Right kidney (tissue), 1 donor: ENCODE measurements at regions not wholly inside any gene's neighbourhood (a gene's known extent, or its start where the extent isn't known, plus 50 kb on each side); places are given as distances from the start of the nearest gene placed in this dataset.
"Not testable (repeated sequence)": the region's sequence is repeated elsewhere in the genome, so short reads cannot be mapped to it uniquely, and the experiment has no call there.

ENCODE experiments used
- DNase-seq: peaks from one replicate; pipeline ENCODE4 v3.0.0-alpha.2; 2016

GRCh38 chr12:116327992-116328391 is 50.5 kb upstream of the MED13L start:
- DNase-seq = not testable (repeated sequence)

- DNase-seq = no peak
These were observed 54.4 kb upstream of the MED13L start for GRCh38 chr12:116331876-116332275.

- no peak for DNase-seq
These were observed 55.4 kb upstream of the MED13L start for GRCh38 chr12:116332705-116333380.

GRCh38 chr12:116333402-116333801 is 55.9 kb upstream of the MED13L start:
- DNase-seq = no peak

- no peak for DNase-seq
These were observed 59.1 kb upstream of the MED13L start for GRCh38 chr12:116336542-116337065.

GRCh38 chr12:116337312-116337711 is 59.8 kb upstream of the MED13L start:
- DNase-seq = no peak

GRCh38 chr12:116338064-116338846 is 60.8 kb upstream of the MED13L start:
- DNase-seq = no peak

- no peak for DNase-seq
These were observed 61.6 kb upstream of the MED13L start for GRCh38 chr12:116339062-116339461.

GRCh38 chr12:116339800-116340371 is 62.4 kb upstream of the MED13L start:
- DNase-seq = no peak

- DNase-seq = no peak
These were observed 65.9 kb upstream of the MED13L start for GRCh38 chr12:116343331-116343884.

GRCh38 chr12:116346222-116346621 is 68.7 kb upstream of the MED13L start:
- no peak for DNase-seq

- no peak for DNase-seq
These were observed 69.2 kb upstream of the MED13L start for GRCh38 chr12:116346741-116347140.

- no peak for DNase-seq
These were observed 69.8 kb upstream of the MED13L start for GRCh38 chr12:116347265-116347664.

GRCh38 chr12:116352315-116352835 is 74.9 kb upstream of the MED13L start:
- no peak for DNase-seq

GRCh38 chr12:116353958-116354357 is 76.5 kb upstream of the MED13L start:
- no peak for DNase-seq

GRCh38 chr12:116354534-116354933 is 77.0 kb upstream of the MED13L start:
- no peak for DNase-seq

- DNase-seq = no peak
These were observed 77.7 kb upstream of the MED13L start for GRCh38 chr12:116354950-116355783.

GRCh38 chr12:116358536-116358892 is 81.0 kb upstream of the MED13L start:
- DNase-seq = no peak

- DNase-seq = peak; percentile 80
These were observed 81.6 kb upstream of the MED13L start for GRCh38 chr12:116358893-116359761.

GRCh38 chr12:116360579-116361413 is 83.3 kb upstream of the MED13L start:
- no peak for DNase-seq
